ENCODE measurements at regions not wholly inside any gene's neighbourhood (a gene's known extent, or its start where the extent isn't known, plus 50 kb on each side); places are given as distances from the start of the nearest gene placed in this dataset.
"Not testable (repeated sequence)": the region's sequence is repeated elsewhere in the genome, so short reads cannot be mapped to it uniquely, and the experiment has no call there.

GRCh38 chr7:119623427-119623826, 649.5 kb upstream of the KCND2 start:
- TF ChIP-seq, protein P1, sequence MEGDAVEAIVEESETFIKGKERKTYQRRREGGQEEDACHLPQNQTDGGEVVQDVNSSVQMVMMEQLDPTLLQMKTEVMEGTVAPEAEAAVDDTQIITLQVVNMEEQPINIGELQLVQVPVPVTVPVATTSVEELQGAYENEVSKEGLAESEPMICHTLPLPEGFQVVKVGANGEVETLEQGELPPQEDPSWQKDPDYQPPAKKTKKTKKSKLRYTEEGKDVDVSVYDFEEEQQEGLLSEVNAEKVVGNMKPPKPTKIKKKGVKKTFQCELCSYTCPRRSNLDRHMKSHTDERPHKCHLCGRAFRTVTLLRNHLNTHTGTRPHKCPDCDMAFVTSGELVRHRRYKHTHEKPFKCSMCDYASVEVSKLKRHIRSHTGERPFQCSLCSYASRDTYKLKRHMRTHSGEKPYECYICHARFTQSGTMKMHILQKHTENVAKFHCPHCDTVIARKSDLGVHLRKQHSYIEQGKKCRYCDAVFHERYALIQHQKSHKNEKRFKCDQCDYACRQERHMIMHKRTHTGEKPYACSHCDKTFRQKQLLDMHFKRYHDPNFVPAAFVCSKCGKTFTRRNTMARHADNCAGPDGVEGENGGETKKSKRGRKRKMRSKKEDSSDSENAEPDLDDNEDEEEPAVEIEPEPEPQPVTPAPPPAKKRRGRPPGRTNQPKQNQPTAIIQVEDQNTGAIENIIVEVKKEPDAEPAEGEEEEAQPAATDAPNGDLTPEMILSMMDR (IDR thresholded peaks at IDR 0.05; ENCODE audit: borderline replicate concordance) = no peak
- Histone ChIP-seq H3K4me3 (no peak overlapping the region), H3K36me3 (no peaks in the 10 kb centered on the region), H3K27me3 (ENCODE audit: low read depth) (no peaks in the 10 kb centered on the region), H3K4me1 (no peaks in the 10 kb centered on the region), H3K9me3 (replicated peaks) (no peaks in the 10 kb centered on the region), H3K27ac (replicated peaks) (no peak overlapping the region)
- intact Hi-C loops (cut with micrococcal nuclease) = no loop called here
- DNase-seq = no peak

DNA sequence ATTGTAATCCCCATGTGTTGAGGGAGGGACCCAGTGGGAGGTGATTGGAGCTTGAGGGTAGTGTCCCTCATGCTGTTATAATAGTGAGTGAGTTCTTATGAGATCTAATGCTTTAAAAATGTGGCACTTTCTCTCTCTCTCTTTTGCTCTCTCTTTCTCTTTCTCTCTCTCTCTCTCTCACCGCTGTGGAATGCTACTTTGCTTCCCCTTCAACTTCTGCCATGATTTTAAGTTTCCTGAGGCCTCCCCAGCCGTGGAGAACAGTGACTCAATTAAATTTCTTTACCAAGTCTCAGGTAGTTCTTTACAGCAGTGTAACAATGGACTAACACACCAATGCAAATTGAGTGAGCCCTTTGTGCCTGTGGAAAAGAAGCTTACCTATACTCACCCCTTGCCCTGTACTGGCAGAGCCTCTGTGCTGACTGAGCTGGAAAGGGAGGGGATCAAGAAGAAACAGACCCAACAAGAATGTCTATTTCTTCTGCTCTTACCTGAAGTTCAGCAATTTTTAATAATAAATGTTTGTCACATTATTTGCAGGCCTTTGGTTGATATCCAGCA, 642.5 kb upstream of the KCND2 start:
- no peaks in the 10 kb centered on the region for H3K4me1 ChIP-seq
- H3K27me3 ChIP-seq (ENCODE audit: low read depth) = no peaks in the 10 kb centered on the region
- no peak overlapping the region for H3K27ac ChIP-seq (replicated peaks)
- no peak for DNase-seq
- H3K9me3 ChIP-seq (replicated peaks) = peaks cover 5% of the 10 kb centered on the region
- intact Hi-C loops (cut with micrococcal nuclease) = no loop called here
- H3K4me3 ChIP-seq = no peak overlapping the region
- no peaks in the 10 kb centered on the region for H3K36me3 ChIP-seq
- TF ChIP-seq, protein P1 (IDR thresholded peaks at IDR 0.05; ENCODE audit: borderline replicate concordance) = no peak

DNA sequence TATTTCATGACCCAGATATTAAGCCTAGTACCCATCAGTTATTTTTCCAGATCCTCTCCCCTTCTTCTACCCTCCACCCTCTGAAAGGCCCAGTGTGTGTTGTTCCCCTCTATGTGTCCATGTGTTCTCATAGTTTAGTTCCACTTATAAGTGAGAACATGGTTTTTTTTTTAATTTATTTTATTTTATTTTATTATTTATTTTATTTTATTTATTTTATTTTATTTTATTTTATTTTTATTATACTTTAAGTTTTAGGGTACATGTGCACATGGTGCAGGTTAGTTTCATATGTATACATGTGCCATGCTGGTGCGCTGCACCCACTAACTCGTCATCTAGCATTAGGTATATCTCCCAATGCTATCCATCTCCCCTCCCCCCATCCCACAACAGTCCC, 639.2 kb upstream of the KCND2 start:
- intact Hi-C loops (cut with micrococcal nuclease); H3K27me3 ChIP-seq (ENCODE audit: low read depth); H3K4me3 ChIP-seq; H3K4me1 ChIP-seq; H3K36me3 ChIP-seq; DNase-seq; H3K27ac ChIP-seq (replicated peaks): not testable (repeated sequence)
- peaks cover 13% of the 10 kb centered on the region for H3K9me3 ChIP-seq (replicated peaks)

GRCh38 chr7:119640326-119640725, 632.6 kb upstream of the KCND2 start:
- Histone ChIP-seq H3K27ac (replicated peaks) (no peak overlapping the region), H3K27me3 (ENCODE audit: low read depth) (no peaks in the 10 kb centered on the region), H3K36me3 (no peaks in the 10 kb centered on the region), H3K4me1 (no peaks in the 10 kb centered on the region), H3K4me3 (no peak overlapping the region), H3K9me3 (replicated peaks) (peaks cover 21% of the 10 kb centered on the region)
- no peak for DNase-seq
- TF ChIP-seq, protein P1 (IDR thresholded peaks at IDR 0.05; ENCODE audit: borderline replicate concordance) = no peak
- intact Hi-C loops (cut with micrococcal nuclease) = no loop called here

DNA sequence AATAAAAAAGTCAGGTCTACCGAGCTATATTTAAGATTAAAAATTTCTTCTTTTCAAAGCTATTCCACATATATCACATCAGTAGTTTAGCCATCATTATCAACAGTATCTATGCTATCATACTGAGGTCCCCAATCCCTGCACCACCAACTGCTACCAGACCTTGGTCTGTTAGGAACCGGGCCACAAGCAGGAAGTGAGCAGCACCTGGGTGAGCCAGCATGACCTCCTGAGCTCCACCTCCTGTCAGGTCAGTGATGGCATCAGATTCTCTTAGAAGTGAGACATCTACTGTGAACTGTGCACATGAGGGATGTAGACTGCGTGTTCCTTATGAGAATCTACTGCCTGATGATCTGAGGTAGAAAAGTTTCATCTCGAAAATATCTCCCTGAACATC, 632.1 kb upstream of the KCND2 start:
- Histone ChIP-seq H3K27ac (replicated peaks) (no peak overlapping the region), H3K36me3 (no peaks in the 10 kb centered on the region), H3K4me3 (no peak overlapping the region), H3K27me3 (ENCODE audit: low read depth) (no peaks in the 10 kb centered on the region), H3K4me1 (no peaks in the 10 kb centered on the region), H3K9me3 (replicated peaks) (peaks cover 19% of the 10 kb centered on the region)
- no peak for DNase-seq
- intact Hi-C loops (cut with micrococcal nuclease) = no loop called here
- TF ChIP-seq, protein P1 (IDR thresholded peaks at IDR 0.05; ENCODE audit: borderline replicate concordance) = no peak

DNA sequence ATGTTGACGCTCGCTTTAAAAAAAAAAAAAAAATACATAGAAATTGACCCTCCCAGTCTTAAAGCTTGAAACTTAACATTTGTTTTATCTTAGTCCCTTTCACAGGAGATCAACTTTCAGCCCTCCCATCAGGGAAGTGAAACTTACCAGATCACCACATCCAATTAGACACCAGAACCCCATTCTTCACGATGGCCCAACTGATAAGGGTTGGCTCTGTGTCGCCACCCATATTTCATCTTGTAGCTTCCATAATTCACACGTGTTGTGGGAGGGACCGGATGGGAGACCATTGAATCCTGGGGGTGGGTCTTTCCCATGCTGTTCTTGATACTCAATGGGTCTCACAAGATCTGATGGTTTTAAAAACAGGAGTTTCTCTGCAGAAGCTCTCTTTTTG, 629.4 kb upstream of the KCND2 start:
- TF ChIP-seq, protein P1 (IDR thresholded peaks at IDR 0.05; ENCODE audit: borderline replicate concordance) = no peak
- Histone ChIP-seq H3K4me1 (no peaks in the 10 kb centered on the region), H3K27ac (replicated peaks) (no peak overlapping the region), H3K36me3 (no peaks in the 10 kb centered on the region), H3K27me3 (ENCODE audit: low read depth) (no peaks in the 10 kb centered on the region), H3K4me3 (no peak overlapping the region), H3K9me3 (replicated peaks) (peaks cover 12% of the 10 kb centered on the region)
- DNase-seq = no peak
- intact Hi-C loops (cut with micrococcal nuclease) = no loop called here
